ENCODE measurements at regions not wholly inside any gene's neighbourhood (a gene's known extent, or its start where the extent isn't known, plus 50 kb on each side); places are given as distances from the start of the nearest gene placed in this dataset.

- no peak for TF ChIP-seq CTCF (IDR thresholded peaks at IDR 0.05 in 8 of 11, conservative IDR thresholded peaks at IDR 0.05 in 3 of 11)
- no peak for TF ChIP-seq POLR2A (IDR thresholded peaks at IDR 0.05)
- TF ChIP-seq POLR2AphosphoS5 (IDR thresholded peaks at IDR 0.05), result no peak
Observed at GRCh38 chr1:203937678-203938330, 76.4 kb downstream of the SNRPE start.
